ENCODE measurements at regions not wholly inside any gene's neighbourhood (a gene's known extent, or its start where the extent isn't known, plus 50 kb on each side); places are given as distances from the start of the nearest gene placed in this dataset.

GRCh38 chr10:33807531-33808359 is 473.3 kb upstream of the NRP1 start:
- no peak for DNase-seq

- no peak for DNase-seq
Measured at GRCh38 chr10:33805831-33806230, 471.4 kb upstream of the NRP1 start.

- no peak for DNase-seq
Measured at GRCh38 chr10:33804584-33804983, 470.1 kb upstream of the NRP1 start.

GRCh38 chr10:33803248-33803647 is 468.8 kb upstream of the NRP1 start:
- peak; percentile 9 for DNase-seq

GRCh38 chr10:33802566-33802965 is 468.1 kb upstream of the NRP1 start:
- no peak for DNase-seq

GRCh38 chr10:33801705-33802104 is 467.2 kb upstream of the NRP1 start:
- peak; percentile 70 for DNase-seq

- no peak for DNase-seq
Measured at GRCh38 chr10:33800986-33801385, 466.5 kb upstream of the NRP1 start.

- no peak for DNase-seq
Measured at GRCh38 chr10:33800545-33800944, 466.1 kb upstream of the NRP1 start.

GRCh38 chr10:33799944-33800323 is 465.5 kb upstream of the NRP1 start:
- no peak for DNase-seq

GRCh38 chr10:33799281-33799943 is 464.9 kb upstream of the NRP1 start:
- DNase-seq, result no peak

GRCh38 chr10:33798754-33799153 is 464.3 kb upstream of the NRP1 start:
- DNase-seq, result no peak

GRCh38 chr10:33796680-33797079 is 462.2 kb upstream of the NRP1 start:
- DNase-seq, result no peak

- DNase-seq, result no peak
Measured at GRCh38 chr10:33795529-33795928, 461.1 kb upstream of the NRP1 start.

GRCh38 chr10:33794460-33794859 is 460.0 kb upstream of the NRP1 start:
- DNase-seq, result no peak

- DNase-seq, result no peak
Measured at GRCh38 chr10:33793793-33794192, 459.3 kb upstream of the NRP1 start.

GRCh38 chr10:33791272-33791660 is 456.8 kb upstream of the NRP1 start:
- DNase-seq, result no peak

- no peak for DNase-seq
Measured at GRCh38 chr10:33790521-33791271, 456.2 kb upstream of the NRP1 start.

- no peak for DNase-seq
Measured at GRCh38 chr10:33783557-33783956, 449.1 kb upstream of the NRP1 start.

GRCh38 chr10:33783078-33783477 is 448.6 kb upstream of the NRP1 start:
- DNase-seq, result no peak

- no peak for DNase-seq
Measured at GRCh38 chr10:33781606-33782395, 447.3 kb upstream of the NRP1 start.

GRCh38 chr10:33780961-33781360 is 446.5 kb upstream of the NRP1 start:
- no peak for DNase-seq

GRCh38 chr10:33777223-33777622 is 442.8 kb upstream of the NRP1 start:
- no peak for DNase-seq

All from DMS53 (cell line).